ENCODE measurements at regions not wholly inside any gene's neighbourhood (a gene's known extent, or its start where the extent isn't known, plus 50 kb on each side); places are given as distances from the start of the nearest gene placed in this dataset.

DNA sequence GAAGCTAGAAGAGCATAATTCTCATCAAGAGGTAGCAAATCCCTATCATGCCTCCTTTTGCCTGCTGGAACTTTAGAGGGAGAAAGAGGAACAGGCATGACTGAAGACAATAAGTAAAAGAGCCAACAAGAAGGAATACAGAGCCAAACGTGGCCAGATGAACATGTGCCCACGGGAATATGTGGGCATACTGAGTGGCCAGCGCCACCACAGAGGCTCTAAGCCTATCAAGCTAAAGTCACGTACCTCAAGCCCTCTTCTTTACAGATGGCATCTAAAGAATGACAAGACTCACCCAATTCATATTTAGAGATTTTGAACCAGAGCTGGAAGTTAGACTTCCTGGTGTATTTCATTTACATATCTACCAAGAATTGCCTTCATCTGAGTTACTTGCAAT is 59.9 kb upstream of the ITGA4 start:
- no peak for TF ChIP-seq POLR2A (IDR thresholded peaks at IDR 0.05)
- TF ChIP-seq, protein P1, sequence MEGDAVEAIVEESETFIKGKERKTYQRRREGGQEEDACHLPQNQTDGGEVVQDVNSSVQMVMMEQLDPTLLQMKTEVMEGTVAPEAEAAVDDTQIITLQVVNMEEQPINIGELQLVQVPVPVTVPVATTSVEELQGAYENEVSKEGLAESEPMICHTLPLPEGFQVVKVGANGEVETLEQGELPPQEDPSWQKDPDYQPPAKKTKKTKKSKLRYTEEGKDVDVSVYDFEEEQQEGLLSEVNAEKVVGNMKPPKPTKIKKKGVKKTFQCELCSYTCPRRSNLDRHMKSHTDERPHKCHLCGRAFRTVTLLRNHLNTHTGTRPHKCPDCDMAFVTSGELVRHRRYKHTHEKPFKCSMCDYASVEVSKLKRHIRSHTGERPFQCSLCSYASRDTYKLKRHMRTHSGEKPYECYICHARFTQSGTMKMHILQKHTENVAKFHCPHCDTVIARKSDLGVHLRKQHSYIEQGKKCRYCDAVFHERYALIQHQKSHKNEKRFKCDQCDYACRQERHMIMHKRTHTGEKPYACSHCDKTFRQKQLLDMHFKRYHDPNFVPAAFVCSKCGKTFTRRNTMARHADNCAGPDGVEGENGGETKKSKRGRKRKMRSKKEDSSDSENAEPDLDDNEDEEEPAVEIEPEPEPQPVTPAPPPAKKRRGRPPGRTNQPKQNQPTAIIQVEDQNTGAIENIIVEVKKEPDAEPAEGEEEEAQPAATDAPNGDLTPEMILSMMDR (IDR thresholded peaks at IDR 0.05): no peak
